Ureter (tissue), 1 donor: ENCODE measurements at regions not wholly inside any gene's neighbourhood (a gene's known extent, or its start where the extent isn't known, plus 50 kb on each side); places are given as distances from the start of the nearest gene placed in this dataset.

Experiments
- DNase-seq: peaks from one replicate; pipeline ENCODE4 v3.0.0-alpha.2; 2020; ENCODE audit warnings: low spot score
- donor health status: DM: yes; HTN: yes; CAD: no.

GRCh38 chr12:125677829-125678228 lies 612.6 kb downstream of the AACS start:
- no peak for DNase-seq

GRCh38 chr12:125678589-125678993 lies 613.4 kb downstream of the AACS start:
- DNase-seq = no peak

DNA sequence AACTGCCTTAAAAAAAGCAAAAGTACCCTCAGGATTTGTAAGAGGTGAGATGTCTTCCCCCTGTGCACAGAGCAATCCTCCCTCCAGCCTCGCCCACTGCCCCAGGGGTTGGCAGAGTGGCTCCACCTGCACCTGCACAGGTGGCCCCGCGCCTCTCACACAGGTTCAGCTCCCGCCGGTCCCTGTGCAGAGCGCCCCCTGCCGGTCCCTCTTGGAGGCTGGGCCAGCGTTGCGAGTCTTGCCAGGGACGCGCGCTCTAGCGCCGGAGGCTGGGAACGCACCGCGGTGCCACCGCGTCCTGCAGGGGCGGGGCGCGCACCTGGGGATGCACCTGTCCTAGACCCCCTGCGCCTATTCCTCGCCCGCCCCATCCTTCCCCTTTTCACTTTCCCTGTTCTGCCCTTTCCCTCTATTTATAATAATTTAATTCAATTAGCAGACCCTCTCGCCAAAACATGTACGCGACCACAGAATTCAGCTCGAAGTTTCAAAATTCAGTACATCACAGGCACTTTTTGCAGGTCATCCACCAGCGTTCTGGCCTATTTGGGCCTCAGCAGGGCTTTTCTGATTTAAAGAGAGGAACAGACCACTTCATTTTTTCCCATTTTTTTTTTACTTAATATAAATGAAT lies 618.6 kb downstream of the AACS start:
- no peak for DNase-seq

DNA sequence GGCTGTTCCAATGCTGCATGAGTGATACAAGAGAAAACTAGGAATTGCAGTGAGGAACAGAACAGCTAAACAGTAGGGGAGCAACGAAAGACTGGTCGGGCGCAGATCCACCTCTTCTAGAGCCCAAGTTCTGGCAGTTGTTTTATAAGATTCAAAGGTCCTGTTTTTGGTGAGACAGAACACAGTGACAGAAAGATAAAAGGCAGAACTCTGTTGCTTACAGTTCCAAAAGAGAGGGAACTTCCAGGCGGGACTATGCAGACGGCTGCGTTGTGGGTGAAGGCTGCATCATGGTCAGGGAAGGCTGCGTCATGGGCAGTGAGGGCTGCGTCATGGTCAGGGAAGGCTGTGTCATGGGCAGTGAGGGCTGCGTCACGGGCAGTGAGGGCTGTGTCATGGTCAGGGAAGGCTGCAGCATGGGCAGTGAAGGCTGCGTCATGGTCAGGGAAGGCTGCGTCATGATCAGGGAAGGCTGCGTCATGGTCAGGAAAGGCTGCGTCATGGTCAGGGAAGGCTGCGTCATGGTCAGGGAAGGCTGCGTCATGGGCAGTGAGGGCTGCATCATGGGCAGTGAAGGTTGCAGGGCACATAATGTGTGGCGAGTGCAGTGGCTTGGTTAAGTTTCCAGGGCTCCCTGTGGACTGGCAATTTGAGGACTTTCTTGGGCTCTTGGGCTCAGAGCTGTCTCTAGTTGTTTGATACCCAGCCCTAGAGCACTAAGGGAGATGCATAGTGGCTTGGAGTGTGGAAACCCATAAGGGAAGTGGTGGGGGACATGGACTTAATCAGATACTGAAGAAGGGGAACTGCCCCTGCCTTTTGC lies 619.9 kb downstream of the AACS start:
- no peak for DNase-seq

GRCh38 chr12:125685915-125686314 lies 620.7 kb downstream of the AACS start:
- DNase-seq = no peak

DNA sequence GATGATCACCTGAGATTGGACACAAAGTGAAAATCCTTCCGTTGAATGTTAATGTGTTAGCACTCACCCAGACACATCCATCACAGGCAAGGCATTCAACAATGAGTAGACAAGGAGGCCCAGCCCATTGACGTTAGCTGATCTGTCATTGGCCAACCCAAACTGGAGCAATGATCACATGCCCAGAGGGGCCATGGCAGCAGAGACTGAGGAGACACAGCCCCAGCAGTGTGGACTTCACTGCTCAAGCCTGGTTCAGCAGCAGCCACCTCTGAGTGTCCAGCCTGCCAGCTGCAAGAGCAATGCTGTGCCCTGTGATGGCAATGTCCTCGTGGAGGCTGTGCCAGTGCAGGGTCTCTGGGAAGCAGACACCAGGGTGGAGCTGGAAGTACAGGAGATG lies 622.2 kb downstream of the AACS start:
- DNase-seq = no peak

DNA sequence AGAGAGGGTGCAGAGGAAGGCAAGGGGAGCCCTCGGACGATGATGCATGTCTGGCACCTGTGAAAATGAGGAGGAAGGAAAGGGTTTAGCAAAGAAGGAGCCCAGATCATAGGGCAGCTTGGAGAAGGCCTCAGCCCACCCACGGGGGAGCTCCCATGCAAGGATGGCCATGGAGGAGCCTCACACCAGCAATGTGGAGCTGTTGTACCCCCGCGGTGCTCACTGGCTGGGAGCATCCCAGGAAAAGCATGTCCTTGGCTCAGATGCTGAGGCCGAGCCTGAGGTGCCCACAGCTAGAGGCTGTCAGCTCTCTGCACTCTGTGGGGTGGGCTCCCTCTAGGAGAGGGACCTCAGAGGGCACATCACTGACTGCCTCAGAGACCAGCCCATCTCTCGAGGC lies 622.6 kb downstream of the AACS start:
- no peak for DNase-seq

DNA sequence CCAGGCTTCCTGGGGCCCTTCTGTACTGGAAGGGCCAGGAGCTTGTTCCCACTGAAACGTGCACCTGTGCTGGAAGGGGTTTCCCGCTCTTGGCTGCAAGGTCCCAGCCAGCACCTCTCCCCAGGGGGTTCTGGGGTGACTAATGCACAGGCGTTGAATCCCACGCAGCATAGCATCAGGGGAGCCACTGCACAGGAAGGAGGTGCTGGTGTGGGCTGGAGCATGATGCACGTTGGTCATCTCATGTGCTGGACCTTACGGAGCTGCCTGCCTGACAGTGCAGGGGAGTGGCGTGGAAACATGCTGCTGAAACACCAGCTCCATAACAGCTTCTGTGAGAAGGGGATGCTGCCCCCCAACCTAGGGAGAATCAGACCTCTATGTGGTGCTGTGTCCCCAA lies 623.0 kb downstream of the AACS start:
- DNase-seq = no peak

DNA sequence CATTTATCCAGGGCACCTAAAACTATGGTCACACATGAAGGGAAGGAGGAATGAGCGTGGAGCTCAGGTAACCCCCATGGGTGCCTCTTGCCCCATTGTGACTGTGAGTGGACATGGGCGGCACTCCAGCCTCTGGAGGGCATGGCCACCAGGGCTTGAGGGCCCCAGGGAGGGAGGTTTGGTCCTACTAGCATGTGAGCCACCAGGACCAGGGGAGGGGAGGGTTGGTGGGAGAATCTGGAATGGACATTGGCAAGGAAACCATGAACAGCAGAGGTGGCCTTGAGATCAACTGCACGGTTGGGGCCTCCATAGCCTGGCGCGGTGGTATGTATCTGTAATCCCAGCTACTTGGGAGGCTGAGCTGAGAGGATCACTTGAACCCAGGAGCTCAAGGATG lies 623.6 kb downstream of the AACS start:
- DNase-seq = no peak

GRCh38 chr12:125689576-125690410 lies 624.6 kb downstream of the AACS start:
- no peak for DNase-seq

DNA sequence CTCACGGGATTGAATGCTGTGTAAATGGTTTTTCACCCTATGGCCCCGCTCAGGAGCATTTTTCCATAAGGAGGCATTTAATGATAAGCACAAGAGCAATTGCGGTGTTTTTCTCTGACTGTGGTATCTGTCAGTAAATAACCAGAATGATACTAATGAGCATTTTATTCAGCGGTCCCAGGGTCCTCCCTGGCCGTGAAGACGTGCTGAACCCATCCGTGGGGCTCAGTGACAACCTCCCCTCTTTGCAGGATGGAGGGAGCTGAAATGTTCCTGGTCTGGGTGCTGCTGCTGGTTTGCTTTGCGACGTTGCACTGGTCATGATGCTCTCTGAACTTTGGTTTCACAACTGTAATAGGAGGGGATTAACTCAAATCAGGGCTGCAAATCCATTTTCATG lies 625.6 kb downstream of the AACS start:
- DNase-seq = no peak

- DNase-seq = no peak
These were observed 630.8 kb downstream of the AACS start for GRCh38 chr12:125696054-125696453.

DNA sequence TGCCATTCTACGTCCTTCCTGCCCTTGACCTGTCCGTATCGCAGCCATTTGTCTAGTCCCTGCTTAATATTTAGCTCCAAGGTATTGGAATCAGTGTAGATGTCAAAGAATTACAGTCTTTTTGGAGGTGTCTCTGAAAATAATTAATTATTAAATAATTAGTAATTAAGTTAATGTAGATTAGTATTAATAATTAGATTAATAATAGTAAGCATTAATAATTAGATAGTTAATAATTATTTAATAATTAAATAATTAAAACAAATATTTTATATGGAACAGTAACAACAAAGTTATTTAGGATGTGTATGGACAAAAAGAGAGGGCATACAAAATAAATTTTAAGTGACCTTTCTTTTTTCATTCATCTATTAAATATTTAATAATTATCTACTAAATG lies 639.6 kb downstream of the AACS start:
- DNase-seq = no peak

DNA sequence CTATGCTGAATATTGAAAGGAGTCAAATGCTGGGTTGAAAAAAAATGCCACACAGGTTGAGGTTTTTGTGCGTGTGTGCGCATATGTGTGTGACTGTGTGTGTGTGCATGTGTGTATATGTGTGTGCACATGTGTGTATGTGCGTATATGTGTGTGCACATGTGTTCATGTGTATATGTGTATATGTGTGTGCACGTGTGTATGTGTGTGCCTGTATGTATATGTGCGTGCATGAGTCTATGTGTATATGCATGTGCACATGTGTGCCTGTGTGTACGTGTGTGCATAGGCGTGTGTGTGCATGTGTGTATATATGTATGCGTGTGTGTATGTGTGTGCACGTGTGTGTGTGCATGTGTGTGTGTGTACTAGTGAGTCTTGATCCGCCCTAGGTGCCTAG lies 655.7 kb downstream of the AACS start:
- no peak for DNase-seq

DNA sequence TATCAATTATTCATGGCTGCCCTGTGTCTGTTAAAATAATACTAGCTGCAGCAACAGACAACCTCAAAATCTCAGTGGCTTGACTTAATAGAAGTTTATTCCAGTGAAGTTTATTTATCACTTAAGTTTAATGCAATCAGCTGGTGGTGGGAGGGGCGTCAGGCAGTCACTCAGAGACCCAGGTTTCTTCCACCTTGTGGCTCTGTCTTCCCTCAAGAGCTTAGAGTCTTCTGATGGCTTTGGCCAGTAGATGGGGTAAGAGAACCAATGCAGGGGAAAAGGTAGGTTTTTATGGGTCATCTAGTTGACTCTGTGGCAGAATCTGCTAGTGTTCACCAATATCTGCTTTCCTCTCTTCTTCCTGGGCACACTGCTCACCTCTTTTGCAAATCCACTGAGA lies 668.9 kb downstream of the AACS start:
- DNase-seq = no peak

GRCh38 chr12:125738211-125738610 lies 673.0 kb downstream of the AACS start:
- no peak for DNase-seq

- no peak for DNase-seq
These were observed 677.2 kb downstream of the AACS start for GRCh38 chr12:125742413-125742812.

DNA sequence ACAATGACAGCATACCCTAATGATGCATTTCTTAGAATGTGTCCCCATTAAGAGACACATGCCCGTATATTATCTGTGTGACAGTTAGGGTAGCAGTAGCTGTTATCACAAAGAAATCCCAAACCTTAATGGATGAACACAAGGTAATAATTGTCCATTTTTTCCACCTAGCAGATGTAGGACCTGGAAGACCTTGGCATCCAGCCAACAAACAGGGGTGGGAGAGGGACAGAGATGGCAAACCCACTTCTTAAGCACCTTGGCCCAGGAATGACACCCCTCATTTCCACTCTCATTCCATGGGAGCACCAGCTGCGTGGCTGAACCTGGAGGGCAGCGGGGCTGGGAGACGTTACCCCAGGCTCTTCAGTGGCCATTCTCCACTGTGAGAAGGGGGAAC lies 679.0 kb downstream of the AACS start:
- DNase-seq = no peak

DNA sequence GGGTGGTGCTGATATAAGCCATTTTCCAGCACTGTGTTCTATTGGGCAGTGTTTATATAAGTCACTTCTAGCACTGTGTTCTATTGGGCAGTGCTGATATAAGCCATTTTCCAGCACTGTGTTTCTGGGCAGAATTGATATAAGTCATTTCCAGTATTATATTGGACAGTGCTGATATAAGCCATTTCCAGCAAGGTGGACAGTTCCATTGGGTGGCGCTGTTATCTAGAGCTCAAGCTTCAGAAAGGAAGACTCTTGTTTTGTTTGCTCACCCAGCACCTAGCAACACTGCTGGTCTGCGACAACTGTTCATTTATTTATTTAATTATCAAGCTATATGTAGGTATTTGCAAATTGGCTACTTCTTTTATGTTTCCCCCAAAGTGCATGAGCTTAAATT lies 690.3 kb downstream of the AACS start:
- DNase-seq = no peak

GRCh38 chr12:125766091-125766490 lies 700.9 kb downstream of the AACS start:
- DNase-seq = no peak

DNA sequence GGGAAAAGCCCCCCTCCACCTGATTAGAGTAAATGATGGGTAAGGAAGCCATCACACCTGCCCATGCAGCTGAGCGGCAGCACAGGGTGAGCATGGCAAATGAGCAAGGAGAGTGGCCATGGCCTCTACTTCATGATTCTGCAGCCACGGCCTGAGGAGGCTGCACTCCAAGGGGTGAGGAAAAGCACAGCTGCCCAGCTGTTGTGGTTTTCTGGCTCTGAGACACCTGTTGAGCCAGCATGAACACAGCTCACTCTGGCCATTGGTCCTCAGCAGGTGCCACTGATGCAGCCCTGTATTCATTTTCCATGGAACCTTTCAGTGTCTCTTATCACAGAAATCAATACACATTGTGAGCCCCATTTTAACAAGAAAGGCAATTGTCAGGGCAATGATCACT lies 707.2 kb downstream of the AACS start:
- no peak for DNase-seq

- no peak for DNase-seq
These were observed 707.9 kb downstream of the AACS start for GRCh38 chr12:125773033-125773640.
